SK-N-MC (cell line): ENCODE measurements at regions not wholly inside any gene's neighbourhood (a gene's known extent, or its start where the extent isn't known, plus 50 kb on each side); places are given as distances from the start of the nearest gene placed in this dataset.

Experiments used
- EZH2 ChIP-seq: fragments of 200-600 bp; sonication (generic); IDR thresholded peaks from one replicate; pipeline ENCODE4 v1.6.1; 2017; ENCODE audit warnings: antibody characterized with exemption
- POLR2AphosphoS5 ChIP-seq: IDR thresholded peaks from 2 replicates; pipeline ENCODE4 v1.6.1; 2012; ENCODE audit warnings: mild to moderate bottlenecking, low read depth, low read length, borderline replicate concordance

- no peak for TF ChIP-seq EZH2
- TF ChIP-seq POLR2AphosphoS5, result no peak
Measured at GRCh38 chr5:155953335-155953734, 373.6 kb upstream of the SGCD start.
